B cell (primary cell): ENCODE measurements at regions not wholly inside any gene's neighbourhood (a gene's known extent, or its start where the extent isn't known, plus 50 kb on each side); places are given as distances from the start of the nearest gene placed in this dataset.

Experiments
- CTCF ChIP-seq: fragments of 200-600 bp; IDR thresholded peaks from one replicate; pipeline ENCODE4 v1.8.0; 2022; ENCODE audit warnings: antibody characterized with exemption, mild to moderate bottlenecking
- EZH2 ChIP-seq: IDR thresholded peaks from 2 replicates; pipeline ENCODE4 v1.6.1; 2012; ENCODE audit warnings: borderline replicate concordance, low read depth, mild to moderate bottlenecking, moderate library complexity, low read length; ENCODE audit not compliant: insufficient read depth, poor library complexity, severe bottlenecking

DNA sequence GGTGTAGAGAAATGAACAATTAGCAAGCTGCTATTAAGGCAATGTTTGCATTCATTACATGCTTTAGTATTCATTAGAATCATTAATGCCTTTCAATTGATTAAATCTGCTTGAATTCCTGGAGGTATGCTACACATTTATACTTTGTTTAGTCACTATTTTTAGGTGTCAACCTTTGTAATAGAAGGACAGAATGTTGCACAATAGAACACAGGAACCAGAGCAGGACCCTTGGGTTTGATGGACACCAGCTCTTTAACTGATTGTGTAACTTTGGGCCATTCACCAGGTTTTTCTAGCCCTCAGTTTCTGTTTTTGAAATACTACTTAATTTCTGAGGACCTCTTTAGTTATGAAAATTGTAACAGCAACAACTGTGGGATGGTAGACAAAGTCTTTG, 317.6 kb upstream of the UMPS start:
- no peak for TF ChIP-seq CTCF
- TF ChIP-seq EZH2, result no peak
